ENCODE measurements at regions not wholly inside any gene's neighbourhood (a gene's known extent, or its start where the extent isn't known, plus 50 kb on each side); places are given as distances from the start of the nearest gene placed in this dataset.

GRCh38 chr2:60309941-60310660 is 243.4 kb downstream of the BCL11A start:
- H3K9me3 ChIP-seq (ENCODE audit: low read depth): no peaks in the 10 kb centered on the region
- H3K4me1 ChIP-seq (ENCODE audit: low read depth): peaks cover 5% of the 10 kb centered on the region
- H3K4me3 ChIP-seq: no peak overlapping the region
- DNase-seq (ENCODE audit: low read depth in 1 of 2, low spot score in 1 of 2): no peak
- H3K27ac ChIP-seq: no peak overlapping the region
- no peak for TF ChIP-seq CTCF (IDR thresholded peaks at IDR 0.05; ENCODE audit: low read depth, low read length)
- H3K27me3 ChIP-seq: no peaks in the 10 kb centered on the region
- no peaks in the 10 kb centered on the region for H3K36me3 ChIP-seq

GRCh38 chr2:60309336-60309735 is 244.1 kb downstream of the BCL11A start:
- DNase-seq (ENCODE audit: low read depth in 1 of 2, low spot score in 1 of 2): no peak
- no peaks in the 10 kb centered on the region for H3K9me3 ChIP-seq (ENCODE audit: low read depth)
- H3K36me3 ChIP-seq: no peaks in the 10 kb centered on the region
- no peak overlapping the region for H3K27ac ChIP-seq
- no peaks in the 10 kb centered on the region for H3K27me3 ChIP-seq
- H3K4me3 ChIP-seq: no peak overlapping the region
- no peak for TF ChIP-seq CTCF (IDR thresholded peaks at IDR 0.05; ENCODE audit: low read depth, low read length)
- peaks cover 5% of the 10 kb centered on the region for H3K4me1 ChIP-seq (ENCODE audit: low read depth)

- Histone ChIP-seq H3K4me1 (ENCODE audit: low read depth) (peaks cover 2% of the 10 kb centered on the region), H3K27me3 (no peaks in the 10 kb centered on the region), H3K9me3 (ENCODE audit: low read depth) (no peaks in the 10 kb centered on the region), H3K4me3 (no peak overlapping the region), H3K36me3 (no peaks in the 10 kb centered on the region), H3K27ac (no peak overlapping the region)
- DNase-seq (ENCODE audit: low read depth in 1 of 2, low spot score in 1 of 2): peak in 1 of 2 donors; percentile 10
- no peak for TF ChIP-seq CTCF (IDR thresholded peaks at IDR 0.05; ENCODE audit: low read depth, low read length)
Measured at GRCh38 chr2:60306267-60306861, 247.1 kb downstream of the BCL11A start.

GRCh38 chr2:60303680-60304079 is 249.8 kb downstream of the BCL11A start:
- Histone ChIP-seq H3K27ac (no peak overlapping the region), H3K4me1 (ENCODE audit: low read depth) (no peaks in the 10 kb centered on the region), H3K4me3 (no peak overlapping the region), H3K9me3 (ENCODE audit: low read depth) (no peaks in the 10 kb centered on the region), H3K36me3 (no peaks in the 10 kb centered on the region), H3K27me3 (no peaks in the 10 kb centered on the region)
- TF ChIP-seq CTCF (IDR thresholded peaks at IDR 0.05; ENCODE audit: low read depth, low read length): no peak
- DNase-seq (ENCODE audit: low read depth in 1 of 2, low spot score in 1 of 2): no peak

- H3K27ac ChIP-seq: no peak overlapping the region
- TF ChIP-seq CTCF (IDR thresholded peaks at IDR 0.05; ENCODE audit: low read depth, low read length): no peak
- DNase-seq (ENCODE audit: low read depth in 1 of 2, low spot score in 1 of 2): no peak
- no peaks in the 10 kb centered on the region for H3K27me3 ChIP-seq
- no peaks in the 10 kb centered on the region for H3K36me3 ChIP-seq
- no peak overlapping the region for H3K4me3 ChIP-seq
- H3K4me1 ChIP-seq (ENCODE audit: low read depth): no peaks in the 10 kb centered on the region
- no peaks in the 10 kb centered on the region for H3K9me3 ChIP-seq (ENCODE audit: low read depth)
Measured at GRCh38 chr2:60302377-60303126, 250.9 kb downstream of the BCL11A start.
